HUDEP-2 (cell line): ENCODE measurements at regions not wholly inside any gene's neighbourhood (a gene's known extent, or its start where the extent isn't known, plus 50 kb on each side); places are given as distances from the start of the nearest gene placed in this dataset.
"Not testable (repeated sequence)": the region's sequence is repeated elsewhere in the genome, so short reads cannot be mapped to it uniquely, and the experiment has no call there.

Source experiments
- DNase-seq, 76 experiments: peaks; one replicate each; lab custom pipeline; 2025; ENCODE audit not compliant: unreplicated experiment in 76 of 76; lab: John Stamatoyannopoulos, UW

- DNase-seq: no peak
Observed at GRCh38 chr5:12214267-12215015, 310.2 kb upstream of the CTNND2 start.

GRCh38 chr5:12208366-12209100 lies 304.3 kb upstream of the CTNND2 start:
- DNase-seq: no peak

- no peak for DNase-seq
Observed at GRCh38 chr5:12204761-12205160, 300.5 kb upstream of the CTNND2 start.

- DNase-seq: no peak
Observed at GRCh38 chr5:12193536-12193935, 289.3 kb upstream of the CTNND2 start.

- no peak for DNase-seq
Observed at GRCh38 chr5:12183003-12183402, 278.8 kb upstream of the CTNND2 start.

GRCh38 chr5:12177851-12178250 lies 273.6 kb upstream of the CTNND2 start:
- DNase-seq: no peak

- DNase-seq: no peak
Observed at GRCh38 chr5:12177225-12177624, 273.0 kb upstream of the CTNND2 start.

- DNase-seq: no peak
Observed at GRCh38 chr5:12175914-12176585, 271.8 kb upstream of the CTNND2 start.

- DNase-seq: no peak
Observed at GRCh38 chr5:12174734-12175133, 270.5 kb upstream of the CTNND2 start.

- DNase-seq: no peak
Observed at GRCh38 chr5:12169536-12169935, 265.3 kb upstream of the CTNND2 start.

- no peak for DNase-seq
Observed at GRCh38 chr5:12162863-12163262, 258.6 kb upstream of the CTNND2 start.

GRCh38 chr5:12147513-12147912 lies 243.3 kb upstream of the CTNND2 start:
- no peak for DNase-seq

GRCh38 chr5:12141496-12141895 lies 237.2 kb upstream of the CTNND2 start:
- DNase-seq: no peak

- DNase-seq: no peak
Observed at GRCh38 chr5:12133520-12133919, 229.3 kb upstream of the CTNND2 start.

GRCh38 chr5:12131020-12131419 lies 226.8 kb upstream of the CTNND2 start:
- not testable (repeated sequence) for DNase-seq

GRCh38 chr5:12125895-12126294 lies 221.6 kb upstream of the CTNND2 start:
- no peak for DNase-seq

GRCh38 chr5:12119657-12120056 lies 215.4 kb upstream of the CTNND2 start:
- DNase-seq: no peak

GRCh38 chr5:12114075-12114474 lies 209.8 kb upstream of the CTNND2 start:
- no peak for DNase-seq

GRCh38 chr5:12113062-12113461 lies 208.8 kb upstream of the CTNND2 start:
- no peak for DNase-seq

- DNase-seq: no peak
Observed at GRCh38 chr5:12111261-12111660, 207.0 kb upstream of the CTNND2 start.

- no peak for DNase-seq
Observed at GRCh38 chr5:12110629-12111028, 206.4 kb upstream of the CTNND2 start.
